ENCODE measurements at regions not wholly inside any gene's neighbourhood (a gene's known extent, or its start where the extent isn't known, plus 50 kb on each side); places are given as distances from the start of the nearest gene placed in this dataset.
"Not testable (repeated sequence)": the region's sequence is repeated elsewhere in the genome, so short reads cannot be mapped to it uniquely, and the experiment has no call there.

- TF ChIP-seq NR1H2 (CRISPR knock-in tag; IDR thresholded peaks at IDR 0.05) (no peak), SMAD3 (CRISPR knock-in tag; IDR thresholded peaks at IDR 0.05; ENCODE audit: borderline replicate concordance) (no peak), GRHL2 (CRISPR knock-in tag; IDR thresholded peaks at IDR 0.05; ENCODE audit: insufficient replicate concordance, severe bottlenecking) (no peak), FOXK1 (CRISPR knock-in tag; IDR thresholded peaks at IDR 0.05) (no peak), OVOL2 (CRISPR knock-in tag; IDR thresholded peaks at IDR 0.05; ENCODE audit: borderline replicate concordance) (no peak), GTF2I (CRISPR knock-in tag; conservative IDR thresholded peaks at IDR 0.05) (no peak)
- TF ChIP-seq, protein P1, sequence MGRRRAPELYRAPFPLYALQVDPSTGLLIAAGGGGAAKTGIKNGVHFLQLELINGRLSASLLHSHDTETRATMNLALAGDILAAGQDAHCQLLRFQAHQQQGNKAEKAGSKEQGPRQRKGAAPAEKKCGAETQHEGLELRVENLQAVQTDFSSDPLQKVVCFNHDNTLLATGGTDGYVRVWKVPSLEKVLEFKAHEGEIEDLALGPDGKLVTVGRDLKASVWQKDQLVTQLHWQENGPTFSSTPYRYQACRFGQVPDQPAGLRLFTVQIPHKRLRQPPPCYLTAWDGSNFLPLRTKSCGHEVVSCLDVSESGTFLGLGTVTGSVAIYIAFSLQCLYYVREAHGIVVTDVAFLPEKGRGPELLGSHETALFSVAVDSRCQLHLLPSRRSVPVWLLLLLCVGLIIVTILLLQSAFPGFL (CRISPR knock-in tag; IDR thresholded peaks at IDR 0.05; ENCODE audit: borderline replicate concordance) = no peak
- TF ChIP-seq, protein P2, sequence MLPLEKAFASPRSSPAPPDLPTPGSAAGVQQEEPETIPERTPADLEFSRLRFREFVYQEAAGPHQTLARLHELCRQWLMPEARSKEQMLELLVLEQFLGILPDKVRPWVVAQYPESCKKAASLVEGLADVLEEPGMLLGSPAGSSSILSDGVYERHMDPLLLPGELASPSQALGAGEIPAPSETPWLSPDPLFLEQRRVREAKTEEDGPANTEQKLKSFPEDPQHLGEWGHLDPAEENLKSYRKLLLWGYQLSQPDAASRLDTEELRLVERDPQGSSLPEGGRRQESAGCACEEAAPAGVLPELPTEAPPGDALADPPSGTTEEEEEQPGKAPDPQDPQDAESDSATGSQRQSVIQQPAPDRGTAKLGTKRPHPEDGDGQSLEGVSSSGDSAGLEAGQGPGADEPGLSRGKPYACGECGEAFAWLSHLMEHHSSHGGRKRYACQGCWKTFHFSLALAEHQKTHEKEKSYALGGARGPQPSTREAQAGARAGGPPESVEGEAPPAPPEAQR (CRISPR knock-in tag; IDR thresholded peaks at IDR 0.05) = no peak
These were observed 81.3 kb upstream of the KCNMA1 start (continued) for GRCh38 chr10:77718957-77719356.

DNA sequence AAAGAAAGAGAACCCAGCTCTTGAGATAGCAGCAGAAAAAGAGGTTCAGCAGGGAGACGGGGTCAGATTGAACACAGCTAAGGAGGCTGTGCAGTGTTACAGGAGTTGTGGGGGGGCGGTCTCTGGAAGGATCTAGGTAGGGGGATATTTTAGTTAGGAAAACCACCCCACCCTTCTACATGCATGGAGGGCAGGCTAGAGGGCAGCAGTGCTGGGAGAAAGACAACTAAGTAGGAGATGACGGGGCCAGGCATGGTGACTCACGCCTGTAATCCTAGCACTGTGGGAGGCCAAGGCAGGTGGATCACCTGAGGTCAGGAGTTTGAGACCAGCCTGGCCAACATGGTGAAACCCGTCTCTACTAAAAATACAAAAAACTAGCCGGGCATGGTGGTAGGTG lies 80.7 kb upstream of the KCNMA1 start:
- H3K36me3 Mint-ChIP-seq; POLR2A ChIA-PET; DNase-seq (ENCODE audit: low spot score); H3K9me3 Mint-ChIP-seq; ATAC-seq; H3K27ac Mint-ChIP-seq; H3K27me3 Mint-ChIP-seq (ENCODE audit: low read depth); H3K4me3 Mint-ChIP-seq: not testable (repeated sequence)
- CTCF ChIA-PET = interaction anchor here (7.0 kb wide), 1 partner anchor 39 kb away, joined by 43 read pairs; no protein-coding TSS in a partner anchor
- H3K4me1 Mint-ChIP-seq = peaks cover 21% of the 10 kb centered on the region

DNA sequence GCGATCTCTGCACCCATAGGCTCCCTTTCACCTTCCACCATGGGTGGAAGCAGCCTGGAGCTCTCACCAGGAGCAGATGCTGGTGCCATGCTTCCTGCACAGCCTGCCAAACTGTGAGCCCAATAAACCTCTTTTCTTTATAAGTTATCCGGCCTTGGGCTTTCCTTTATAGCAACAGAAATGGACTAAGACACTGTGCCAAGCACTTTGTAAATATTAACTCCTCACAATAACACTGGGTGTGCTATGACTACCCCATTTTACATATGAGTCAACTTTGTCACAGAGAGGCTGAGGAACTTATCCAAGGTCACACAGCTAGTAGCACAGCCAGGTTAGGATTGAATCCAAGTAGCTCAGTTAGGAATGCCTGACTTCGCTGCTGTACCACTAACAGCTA lies 79.7 kb upstream of the KCNMA1 start:
- no peak for ATAC-seq

More for the DNA sequence above, 79.7 kb upstream of the KCNMA1 start:
- POLR2A ChIA-PET = no interaction called here
- DNase-seq (ENCODE audit: low spot score) = no peak
- H3K27me3 Mint-ChIP-seq (ENCODE audit: low read depth) = peaks cover 10% of the 10 kb centered on the region
- no peak overlapping the region for H3K27ac Mint-ChIP-seq
- H3K36me3 Mint-ChIP-seq = no peaks in the 10 kb centered on the region
- peaks cover 23% of the 10 kb centered on the region for H3K4me1 Mint-ChIP-seq
- H3K4me3 Mint-ChIP-seq = no peak overlapping the region
- TF ChIP-seq, protein P3, sequence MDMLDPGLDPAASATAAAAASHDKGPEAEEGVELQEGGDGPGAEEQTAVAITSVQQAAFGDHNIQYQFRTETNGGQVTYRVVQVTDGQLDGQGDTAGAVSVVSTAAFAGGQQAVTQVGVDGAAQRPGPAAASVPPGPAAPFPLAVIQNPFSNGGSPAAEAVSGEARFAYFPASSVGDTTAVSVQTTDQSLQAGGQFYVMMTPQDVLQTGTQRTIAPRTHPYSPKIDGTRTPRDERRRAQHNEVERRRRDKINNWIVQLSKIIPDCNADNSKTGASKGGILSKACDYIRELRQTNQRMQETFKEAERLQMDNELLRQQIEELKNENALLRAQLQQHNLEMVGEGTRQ (CRISPR knock-in tag; IDR thresholded peaks at IDR 0.05) = no peak
- TF ChIP-seq ZNF263 (CRISPR knock-in tag; IDR thresholded peaks at IDR 0.05; ENCODE audit: low read depth) = no peak
- TF ChIP-seq, protein P4, sequence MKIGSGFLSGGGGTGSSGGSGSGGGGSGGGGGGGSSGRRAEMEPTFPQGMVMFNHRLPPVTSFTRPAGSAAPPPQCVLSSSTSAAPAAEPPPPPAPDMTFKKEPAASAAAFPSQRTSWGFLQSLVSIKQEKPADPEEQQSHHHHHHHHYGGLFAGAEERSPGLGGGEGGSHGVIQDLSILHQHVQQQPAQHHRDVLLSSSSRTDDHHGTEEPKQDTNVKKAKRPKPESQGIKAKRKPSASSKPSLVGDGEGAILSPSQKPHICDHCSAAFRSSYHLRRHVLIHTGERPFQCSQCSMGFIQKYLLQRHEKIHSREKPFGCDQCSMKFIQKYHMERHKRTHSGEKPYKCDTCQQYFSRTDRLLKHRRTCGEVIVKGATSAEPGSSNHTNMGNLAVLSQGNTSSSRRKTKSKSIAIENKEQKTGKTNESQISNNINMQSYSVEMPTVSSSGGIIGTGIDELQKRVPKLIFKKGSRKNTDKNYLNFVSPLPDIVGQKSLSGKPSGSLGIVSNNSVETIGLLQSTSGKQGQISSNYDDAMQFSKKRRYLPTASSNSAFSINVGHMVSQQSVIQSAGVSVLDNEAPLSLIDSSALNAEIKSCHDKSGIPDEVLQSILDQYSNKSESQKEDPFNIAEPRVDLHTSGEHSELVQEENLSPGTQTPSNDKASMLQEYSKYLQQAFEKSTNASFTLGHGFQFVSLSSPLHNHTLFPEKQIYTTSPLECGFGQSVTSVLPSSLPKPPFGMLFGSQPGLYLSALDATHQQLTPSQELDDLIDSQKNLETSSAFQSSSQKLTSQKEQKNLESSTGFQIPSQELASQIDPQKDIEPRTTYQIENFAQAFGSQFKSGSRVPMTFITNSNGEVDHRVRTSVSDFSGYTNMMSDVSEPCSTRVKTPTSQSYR (CRISPR knock-in tag; IDR thresholded peaks at IDR 0.05) = no peak
- TF ChIP-seq, protein P5, sequence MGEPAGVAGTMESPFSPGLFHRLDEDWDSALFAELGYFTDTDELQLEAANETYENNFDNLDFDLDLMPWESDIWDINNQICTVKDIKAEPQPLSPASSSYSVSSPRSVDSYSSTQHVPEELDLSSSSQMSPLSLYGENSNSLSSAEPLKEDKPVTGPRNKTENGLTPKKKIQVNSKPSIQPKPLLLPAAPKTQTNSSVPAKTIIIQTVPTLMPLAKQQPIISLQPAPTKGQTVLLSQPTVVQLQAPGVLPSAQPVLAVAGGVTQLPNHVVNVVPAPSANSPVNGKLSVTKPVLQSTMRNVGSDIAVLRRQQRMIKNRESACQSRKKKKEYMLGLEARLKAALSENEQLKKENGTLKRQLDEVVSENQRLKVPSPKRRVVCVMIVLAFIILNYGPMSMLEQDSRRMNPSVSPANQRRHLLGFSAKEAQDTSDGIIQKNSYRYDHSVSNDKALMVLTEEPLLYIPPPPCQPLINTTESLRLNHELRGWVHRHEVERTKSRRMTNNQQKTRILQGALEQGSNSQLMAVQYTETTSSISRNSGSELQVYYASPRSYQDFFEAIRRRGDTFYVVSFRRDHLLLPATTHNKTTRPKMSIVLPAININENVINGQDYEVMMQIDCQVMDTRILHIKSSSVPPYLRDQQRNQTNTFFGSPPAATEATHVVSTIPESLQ (CRISPR knock-in tag; IDR thresholded peaks at IDR 0.05) = no peak
- no peak for TF ChIP-seq ATF1 (CRISPR knock-in tag; IDR thresholded peaks at IDR 0.05)
- CTCF ChIA-PET = interaction anchor here (0.9 to 7.0 kb wide), 3 partner anchors 40 to 257 kb away, joined by 3 to 43 read pairs (median 3); no protein-coding TSS in a partner anchor
- H3K9me3 Mint-ChIP-seq = no peaks in the 10 kb centered on the region; the same call in 1 of the 2 replicates

Data from WTC11 (cell line).